Skin epidermis (tissue), 12 donors: ENCODE measurements at regions not wholly inside any gene's neighbourhood (a gene's known extent, or its start where the extent isn't known, plus 50 kb on each side); places are given as distances from the start of the nearest gene placed in this dataset.

Experiments
- H3K27ac ChIP-seq, 21 experiments: fragments of 200-600 bp; sonication (generic) in 11 of 21; one replicate each; pipeline ENCODE4 v1.5.0; 2020; ENCODE audit warnings: mild to moderate bottlenecking in 3 of 21, inconsistent platforms in 2 of 21, moderate library complexity in 2 of 21
- H3K4me3 ChIP-seq, 7 experiments: fragments of 200-600 bp; sonication (generic) in 2 of 7; one replicate each; pipeline ENCODE4 v1.5.0; 2020; ENCODE audit warnings: inconsistent platforms in 2 of 7, mild to moderate bottlenecking in 2 of 7, moderate library complexity in 1 of 7

DNA sequence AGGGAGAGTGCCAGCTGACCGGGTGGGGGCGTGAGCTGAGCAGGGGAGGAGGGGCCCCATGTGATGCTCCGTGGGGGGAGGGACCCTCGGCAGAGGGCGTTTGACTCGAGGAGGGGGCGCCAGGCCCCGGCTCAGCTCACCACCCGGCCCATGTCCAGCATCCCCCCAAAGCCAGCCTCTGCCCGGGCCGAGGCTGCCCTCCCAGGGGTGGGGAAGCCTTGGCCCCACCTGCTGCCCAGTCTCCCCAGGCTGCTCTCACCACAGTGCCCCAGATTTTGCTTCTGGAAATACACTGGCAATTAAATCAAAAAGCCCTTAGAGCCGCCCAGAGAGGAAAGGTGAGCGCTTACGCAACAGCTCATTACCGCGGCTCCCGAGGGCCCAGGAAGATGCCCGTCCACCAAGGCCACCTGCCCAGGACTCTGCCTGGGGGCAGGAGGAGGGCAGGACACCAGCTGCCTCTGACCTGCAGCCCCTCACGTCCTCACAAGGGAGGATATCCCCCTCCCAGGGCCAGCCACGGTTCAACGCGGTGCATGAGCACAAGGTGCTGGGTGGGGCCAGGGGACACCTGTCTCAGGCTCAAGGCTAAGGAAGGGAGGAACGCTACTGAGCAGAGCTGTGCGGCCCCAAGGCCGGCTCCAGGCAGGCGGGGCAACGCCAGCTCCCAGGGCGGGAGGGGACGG lies 70.0 kb upstream of the INPP5A start:
- H3K4me3 ChIP-seq: no peak overlapping the region
- H3K27ac ChIP-seq: no peak overlapping the region

DNA sequence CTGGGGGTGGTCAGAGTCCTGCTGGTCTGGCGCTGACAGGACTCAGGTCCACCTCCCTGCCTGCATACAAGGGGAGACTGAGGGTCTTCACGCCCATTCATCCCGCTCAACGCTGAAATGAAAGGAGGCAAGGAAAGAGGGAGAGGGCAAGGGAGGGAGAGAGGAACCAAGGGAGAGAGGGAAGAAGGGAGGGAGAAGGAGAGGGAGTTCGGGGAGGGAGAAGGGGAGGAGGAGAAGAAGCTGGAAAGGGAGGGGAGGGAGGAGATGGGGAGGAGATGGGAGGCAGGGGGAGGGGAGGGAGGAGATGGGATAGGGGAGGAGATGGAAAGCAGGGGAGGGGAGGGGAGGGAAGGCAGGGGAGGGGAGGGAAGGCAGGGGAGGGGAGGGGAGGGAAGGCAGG lies 69.4 kb upstream of the INPP5A start:
- no peak overlapping the region for H3K27ac ChIP-seq
- no peak overlapping the region for H3K4me3 ChIP-seq

DNA sequence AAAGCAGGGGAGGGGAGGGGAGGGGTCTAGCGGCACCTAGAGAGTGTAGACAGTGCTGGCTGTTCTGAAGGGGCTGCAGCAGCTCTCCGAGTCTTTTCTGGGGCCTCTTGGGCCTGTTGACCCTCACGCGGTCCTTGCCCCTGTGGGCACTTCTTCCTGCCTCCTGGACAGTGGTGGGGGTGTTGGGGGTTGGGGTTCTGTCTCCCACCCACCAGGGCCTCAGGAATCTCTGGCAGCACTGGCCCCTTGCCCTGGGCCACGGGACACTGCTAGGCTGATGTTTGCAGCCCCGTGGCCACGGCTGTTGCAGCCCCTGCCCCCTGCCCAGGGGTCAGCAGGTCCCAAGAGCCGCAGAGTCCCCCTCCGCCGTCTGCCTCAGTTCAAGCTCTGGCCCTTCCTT lies 68.9 kb upstream of the INPP5A start:
- Histone ChIP-seq H3K4me3 (no peak overlapping the region), H3K27ac (no peak overlapping the region)

- Histone ChIP-seq H3K27ac (peak overlapping the region in 1 of 21 experiments; percentile 7), H3K4me3 (no peak overlapping the region)
These were observed 68.2 kb upstream of the INPP5A start for GRCh38 chr10:132469197-132469884.

DNA sequence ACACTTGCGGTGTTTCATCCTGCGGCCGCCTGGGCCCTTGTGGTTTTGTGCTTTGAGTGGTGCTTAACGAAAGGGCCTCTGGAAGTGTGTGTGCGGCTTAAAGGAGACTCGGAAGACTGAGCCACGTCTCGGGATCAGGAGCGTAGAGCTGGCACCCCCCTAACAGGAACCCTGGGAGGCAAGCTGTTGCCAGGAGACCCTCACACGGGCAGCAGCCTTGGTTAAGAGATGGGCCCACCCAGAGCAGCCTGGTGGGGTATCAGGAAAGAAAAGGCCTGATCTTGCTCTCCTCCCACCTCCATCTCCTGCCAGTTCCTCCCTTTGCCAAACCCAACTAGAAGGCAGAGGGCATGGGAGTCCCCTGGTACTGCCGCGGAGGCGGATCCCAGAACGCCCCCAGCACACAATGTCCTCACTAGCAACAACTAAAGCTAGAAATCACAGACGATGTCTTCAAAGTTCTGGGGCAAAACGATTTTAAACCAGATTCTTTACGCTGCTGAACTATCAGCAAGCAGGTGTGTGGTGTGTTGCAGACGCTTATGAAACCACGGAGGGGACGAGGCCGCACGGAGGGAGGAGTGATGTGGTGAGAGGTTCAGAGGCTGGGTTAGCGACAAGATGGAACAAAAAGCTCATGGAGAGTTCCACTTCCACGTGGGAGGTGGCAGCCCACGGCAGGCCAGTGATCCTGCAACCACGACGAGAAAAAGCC lies 67.0 kb upstream of the INPP5A start:
- H3K27ac ChIP-seq: no peak overlapping the region
- no peak overlapping the region for H3K4me3 ChIP-seq

GRCh38 chr10:132471125-132471451 lies 66.5 kb upstream of the INPP5A start:
- H3K27ac ChIP-seq: no peak overlapping the region
- no peak overlapping the region for H3K4me3 ChIP-seq

- Histone ChIP-seq H3K4me3 (no peak overlapping the region), H3K27ac (no peak overlapping the region)
These were observed 66.1 kb upstream of the INPP5A start for GRCh38 chr10:132471484-132471883.

GRCh38 chr10:132475086-132475485 lies 62.5 kb upstream of the INPP5A start:
- no peak overlapping the region for H3K4me3 ChIP-seq
- H3K27ac ChIP-seq: no peak overlapping the region

GRCh38 chr10:132476146-132477065 lies 61.2 kb upstream of the INPP5A start:
- Histone ChIP-seq H3K4me3 (no peak overlapping the region), H3K27ac (no peak overlapping the region)

DNA sequence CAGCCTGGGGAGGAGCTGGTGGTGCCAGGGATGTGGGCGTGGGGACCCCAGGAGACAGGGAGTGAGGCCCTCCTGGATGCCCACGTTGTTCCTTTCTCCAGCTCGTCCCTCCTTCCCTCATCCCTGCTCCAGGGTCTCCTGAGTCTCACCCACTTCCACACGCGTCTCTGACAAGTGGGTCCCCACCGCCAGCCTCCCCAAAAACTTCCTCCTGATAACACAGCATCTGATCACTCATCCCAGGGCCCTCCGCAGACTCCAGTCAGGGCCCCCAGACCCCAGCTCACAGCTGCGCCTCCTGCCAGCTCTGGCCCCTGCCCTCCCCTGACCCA lies 60.6 kb upstream of the INPP5A start:
- H3K4me3 ChIP-seq: no peak overlapping the region

DNA sequence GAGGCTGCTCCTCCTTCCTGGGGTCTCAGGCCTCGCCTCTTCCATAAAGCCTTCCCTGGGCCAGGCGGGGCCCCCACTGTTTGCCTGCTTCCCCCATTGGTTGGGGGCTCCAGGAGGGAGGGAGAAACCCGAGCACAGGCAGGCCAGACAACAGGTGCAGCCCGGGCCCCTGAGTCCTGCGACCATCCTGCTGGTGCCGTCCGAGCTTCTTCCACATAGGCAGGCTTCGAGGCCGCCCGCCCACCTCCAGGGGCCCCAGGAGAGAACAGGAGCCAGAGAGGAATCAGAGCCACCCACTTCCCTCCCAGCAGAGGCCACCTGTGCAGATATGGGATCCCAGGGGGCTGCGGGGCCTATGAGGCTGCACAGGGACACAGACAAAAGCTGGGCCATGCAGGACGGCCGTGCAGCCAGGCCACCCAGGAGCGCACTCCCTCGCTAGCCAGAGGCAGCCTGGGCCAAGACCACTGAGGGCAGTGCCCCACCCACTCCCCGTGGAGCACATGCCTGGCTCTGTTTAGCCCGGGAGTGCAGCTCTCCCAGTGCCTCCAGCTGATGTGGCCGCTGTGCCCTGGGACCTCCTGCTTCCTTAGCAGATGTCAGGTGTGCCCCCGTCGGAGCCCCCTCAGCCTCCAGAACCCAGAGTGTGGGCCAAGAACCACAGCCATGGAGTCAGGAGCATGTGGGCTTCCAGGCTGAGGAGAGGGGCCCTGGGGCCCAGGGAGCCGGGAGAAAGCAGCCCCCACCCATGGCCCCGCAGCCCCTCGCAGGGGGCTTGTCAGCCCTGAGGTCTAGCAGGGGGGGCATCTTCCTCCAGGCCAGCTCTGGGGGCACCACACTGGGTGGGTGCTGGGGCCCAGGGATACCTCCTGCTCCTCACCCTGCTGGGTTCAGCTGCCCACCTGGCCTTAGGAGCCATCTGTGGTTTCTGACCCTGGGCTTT lies 59.9 kb upstream of the INPP5A start:
- Histone ChIP-seq H3K4me3 (no peak overlapping the region), H3K27ac (no peak overlapping the region)

More for the DNA sequence above, 60.6 kb upstream of the INPP5A start:
- H3K27ac ChIP-seq: no peak overlapping the region

- no peak overlapping the region for H3K27ac ChIP-seq
- no peak overlapping the region for H3K4me3 ChIP-seq
These were observed 59.1 kb upstream of the INPP5A start for GRCh38 chr10:132478341-132479023.

DNA sequence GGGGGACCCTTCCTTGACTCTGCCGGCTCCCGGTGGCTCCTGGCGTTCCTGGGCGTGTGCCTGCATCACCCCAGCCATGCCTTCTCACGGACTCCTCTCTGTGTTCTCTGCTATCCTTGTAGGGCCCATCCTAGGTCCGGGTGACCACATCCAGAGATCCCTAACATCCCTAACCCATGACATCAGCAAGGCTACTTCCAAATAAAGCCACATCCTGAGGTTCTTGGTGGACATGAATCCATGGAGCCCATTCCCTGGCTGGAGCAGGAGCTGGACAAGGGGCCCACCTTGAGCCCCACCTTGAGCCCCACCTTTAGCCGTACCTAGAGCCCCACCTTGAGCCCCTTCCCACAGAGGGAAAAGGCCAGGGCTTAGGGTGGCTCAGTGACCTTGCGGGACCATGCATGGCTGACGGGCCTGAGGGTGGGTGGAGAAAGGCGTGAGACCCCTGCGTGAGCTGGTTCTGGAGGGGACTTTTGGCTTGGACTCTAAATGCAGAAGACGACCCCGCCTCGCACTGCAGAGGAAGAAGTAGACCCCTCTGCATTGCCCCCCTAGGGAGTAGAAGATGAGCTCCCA lies 58.5 kb upstream of the INPP5A start:
- Histone ChIP-seq H3K27ac (no peak overlapping the region), H3K4me3 (no peak overlapping the region)

DNA sequence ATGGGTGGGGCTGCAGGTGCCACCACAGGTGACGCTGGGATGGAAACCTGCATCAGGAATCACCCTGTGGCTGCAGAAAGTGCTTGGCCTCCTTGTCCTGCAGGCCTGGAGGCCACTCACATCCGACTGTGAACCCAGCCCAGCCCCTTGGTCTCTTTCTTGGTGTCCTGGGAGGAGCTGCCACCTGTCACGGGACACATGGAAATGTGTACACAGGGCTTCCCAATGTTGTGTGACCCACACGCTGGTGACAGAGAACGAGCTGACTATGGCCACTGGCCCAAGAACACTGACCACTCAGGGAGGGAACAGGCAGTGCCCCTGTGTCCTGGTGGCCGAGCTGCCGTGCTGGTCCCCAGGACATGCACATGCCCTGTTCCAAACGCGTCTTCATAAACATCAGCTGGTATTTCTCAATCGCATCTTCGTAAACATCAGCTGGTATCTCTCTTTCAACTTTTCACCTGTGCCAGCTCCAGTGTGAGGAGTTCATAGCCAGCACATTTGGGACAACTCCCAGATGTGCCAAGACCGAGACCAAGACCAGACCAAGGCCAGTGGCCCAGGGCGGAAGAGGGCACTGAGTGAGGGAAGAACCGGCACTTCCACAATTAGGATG lies 57.9 kb upstream of the INPP5A start:
- Histone ChIP-seq H3K4me3 (no peak overlapping the region), H3K27ac (no peak overlapping the region)

DNA sequence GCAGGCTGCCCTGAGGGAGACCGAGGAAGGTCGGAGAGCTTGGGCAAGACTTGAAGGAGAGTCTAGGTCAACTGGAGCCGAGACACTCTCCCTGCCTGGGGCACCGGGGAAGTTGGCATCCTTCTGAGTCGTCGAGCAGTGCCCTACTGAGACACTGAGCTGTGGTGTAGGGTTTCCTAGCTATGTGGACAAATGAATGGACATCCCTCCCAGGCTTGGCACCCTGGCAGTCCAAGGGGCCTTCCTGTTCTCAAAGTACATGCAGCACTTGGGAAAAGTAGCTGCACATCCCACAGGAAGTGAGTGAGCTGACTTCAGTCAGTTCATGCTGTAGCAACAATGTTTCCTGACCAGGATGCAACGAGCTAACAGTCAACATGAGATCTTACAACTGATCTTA lies 57.2 kb upstream of the INPP5A start:
- H3K27ac ChIP-seq: no peak overlapping the region

DNA sequence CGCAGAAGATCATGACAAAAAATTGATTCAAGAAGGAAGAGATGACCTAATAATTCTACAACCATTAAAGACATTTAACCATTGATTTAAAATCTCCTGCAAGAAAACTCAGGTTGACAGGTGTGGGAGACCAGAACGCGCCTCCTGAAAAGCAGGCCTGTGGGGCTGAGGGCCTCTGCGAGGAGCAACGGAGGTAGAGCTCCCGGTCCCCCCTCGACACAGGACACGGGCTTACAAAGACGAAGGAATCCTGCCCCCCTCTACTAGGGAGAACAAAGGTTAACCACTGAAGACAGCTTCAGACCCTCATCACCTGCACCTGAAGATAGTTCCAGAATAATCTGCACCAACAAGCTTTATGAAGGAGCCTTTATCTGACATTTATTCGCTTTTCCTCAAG lies 55.9 kb upstream of the INPP5A start:
- Histone ChIP-seq H3K27ac (peak overlapping the region in 8 of 21 experiments; percentile 0 to 80 (median 54)), H3K4me3 (no peak overlapping the region)

More for the DNA sequence above, 57.2 kb upstream of the INPP5A start:
- H3K4me3 ChIP-seq: no peak overlapping the region

GRCh38 chr10:132482090-132482800 lies 55.3 kb upstream of the INPP5A start:
- peak overlapping the region in 11 of 21 experiments; percentile 0 to 80 (median 54) for H3K27ac ChIP-seq
- H3K4me3 ChIP-seq: no peak overlapping the region
